ENCODE measurements at regions not wholly inside any gene's neighbourhood (a gene's known extent, or its start where the extent isn't known, plus 50 kb on each side); places are given as distances from the start of the nearest gene placed in this dataset.

DNA sequence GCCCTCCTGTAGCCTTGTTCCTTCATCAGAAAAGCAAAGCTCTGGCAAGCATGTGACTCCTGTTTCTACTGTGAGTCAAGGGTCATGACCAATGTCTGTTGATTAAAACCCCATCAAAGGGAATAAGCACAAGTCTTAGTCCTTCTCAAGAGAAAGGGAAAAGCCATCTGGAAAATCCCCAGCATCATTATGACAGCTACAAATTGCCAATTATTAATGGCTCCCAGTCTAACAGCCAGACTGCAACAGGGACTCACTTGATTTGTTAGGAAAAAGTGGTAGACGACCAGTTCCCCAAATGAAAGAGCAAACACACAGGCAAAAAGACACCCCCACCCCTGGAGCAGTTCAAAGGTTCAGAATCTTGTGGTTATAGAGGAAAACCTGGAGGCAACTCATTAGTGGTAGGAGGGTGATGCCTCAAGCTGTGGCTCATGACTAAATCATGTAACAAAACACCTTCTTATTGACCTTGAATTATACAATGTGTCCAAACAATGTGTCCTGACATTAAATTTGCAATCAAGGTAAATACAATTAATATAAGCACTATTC lies 315.7 kb downstream of the HNRNPD start:
- TF ChIP-seq, protein P1, sequence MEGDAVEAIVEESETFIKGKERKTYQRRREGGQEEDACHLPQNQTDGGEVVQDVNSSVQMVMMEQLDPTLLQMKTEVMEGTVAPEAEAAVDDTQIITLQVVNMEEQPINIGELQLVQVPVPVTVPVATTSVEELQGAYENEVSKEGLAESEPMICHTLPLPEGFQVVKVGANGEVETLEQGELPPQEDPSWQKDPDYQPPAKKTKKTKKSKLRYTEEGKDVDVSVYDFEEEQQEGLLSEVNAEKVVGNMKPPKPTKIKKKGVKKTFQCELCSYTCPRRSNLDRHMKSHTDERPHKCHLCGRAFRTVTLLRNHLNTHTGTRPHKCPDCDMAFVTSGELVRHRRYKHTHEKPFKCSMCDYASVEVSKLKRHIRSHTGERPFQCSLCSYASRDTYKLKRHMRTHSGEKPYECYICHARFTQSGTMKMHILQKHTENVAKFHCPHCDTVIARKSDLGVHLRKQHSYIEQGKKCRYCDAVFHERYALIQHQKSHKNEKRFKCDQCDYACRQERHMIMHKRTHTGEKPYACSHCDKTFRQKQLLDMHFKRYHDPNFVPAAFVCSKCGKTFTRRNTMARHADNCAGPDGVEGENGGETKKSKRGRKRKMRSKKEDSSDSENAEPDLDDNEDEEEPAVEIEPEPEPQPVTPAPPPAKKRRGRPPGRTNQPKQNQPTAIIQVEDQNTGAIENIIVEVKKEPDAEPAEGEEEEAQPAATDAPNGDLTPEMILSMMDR (optimal IDR thresholded peaks at IDR 0.05 in 1 of 3, IDR thresholded peaks at IDR 0.05 in 1 of 3, conservative IDR thresholded peaks at IDR 0.05 in 1 of 3; ENCODE audit: extremely low read depth in 1 of 3, insufficient read depth in 2 of 3, low read length in 3 of 3): no peak
- no peak for TF ChIP-seq EZH2 (IDR thresholded peaks at IDR 0.05; ENCODE audit: low read length)

Data from keratinocyte (primary cell).